ENCODE measurements at regions not wholly inside any gene's neighbourhood (a gene's known extent, or its start where the extent isn't known, plus 50 kb on each side); places are given as distances from the start of the nearest gene placed in this dataset.

DNA sequence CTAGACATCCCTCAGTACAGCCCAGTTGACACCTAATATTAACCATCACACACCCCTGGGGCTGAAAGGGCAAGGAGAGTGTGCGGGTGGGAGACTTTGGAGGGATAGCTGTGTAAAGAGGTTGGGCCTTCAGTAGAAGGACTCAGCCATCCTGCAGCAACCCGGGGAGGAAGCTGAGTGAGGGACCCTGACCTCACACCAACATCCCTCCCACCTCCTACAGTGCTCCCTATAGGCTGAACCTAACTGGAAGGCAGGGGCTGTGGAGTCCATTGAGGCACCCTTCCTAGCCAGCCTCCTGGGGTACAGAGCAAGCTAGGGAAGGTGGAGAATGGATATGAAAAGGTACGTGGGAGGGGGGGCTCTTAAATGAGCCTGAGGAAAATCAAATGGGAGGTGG, 276.3 kb downstream of the PTTG2 start:
- no peak for TF ChIP-seq POLR2A (IDR thresholded peaks at IDR 0.05; ENCODE audit: low read depth, low read length)
- FAIRE-seq (no peak), DNase-seq (ENCODE audit: insufficient read length, low spot score) (no peak)

GRCh38 chr4:38237139-38237538, 276.9 kb downstream of the PTTG2 start:
- FAIRE-seq: peak; percentile 6
- TF ChIP-seq POLR2A (IDR thresholded peaks at IDR 0.05; ENCODE audit: low read depth, low read length): no peak
- peak; percentile 32 for DNase-seq (ENCODE audit: insufficient read length, low spot score)

- DNase-seq (ENCODE audit: insufficient read length, low spot score): no peak
- TF ChIP-seq POLR2A (IDR thresholded peaks at IDR 0.05; ENCODE audit: low read depth, low read length): no peak
- FAIRE-seq: no peak
Measured at GRCh38 chr4:38241541-38241940, 281.3 kb downstream of the PTTG2 start.

- DNase-seq (ENCODE audit: insufficient read length, low spot score) (no peak), FAIRE-seq (no peak)
- TF ChIP-seq POLR2A (IDR thresholded peaks at IDR 0.05; ENCODE audit: low read depth, low read length): no peak
Measured at GRCh38 chr4:38242101-38242500, 281.9 kb downstream of the PTTG2 start.

DNA sequence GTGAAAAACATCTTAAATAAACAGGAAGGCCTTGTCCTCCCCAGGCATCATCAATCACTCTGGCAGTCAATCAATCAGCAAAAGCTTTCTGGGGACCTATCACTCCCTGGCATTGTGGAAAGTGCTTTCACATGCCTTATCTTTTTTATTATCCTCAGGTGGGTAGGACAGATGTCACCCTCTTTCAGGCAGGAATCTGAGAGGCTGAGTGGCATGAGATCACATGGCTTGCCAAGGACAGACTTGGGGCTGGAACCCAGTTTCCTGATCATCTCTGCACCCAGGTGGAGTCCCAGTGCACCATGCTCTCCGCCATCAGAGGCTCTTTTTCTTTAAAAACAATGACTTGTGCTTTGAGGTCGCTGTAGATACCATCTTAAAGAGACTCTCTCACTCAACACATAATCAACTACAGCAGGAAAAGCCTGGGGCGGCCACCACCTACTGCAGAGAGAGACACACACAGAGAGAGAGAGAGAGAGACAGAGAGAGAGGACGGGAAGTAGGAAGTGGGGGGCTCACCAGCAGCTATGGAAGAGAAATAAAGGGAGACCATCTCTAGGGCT, 282.7 kb downstream of the PTTG2 start:
- DNase-seq (ENCODE audit: insufficient read length, low spot score) (no peak), FAIRE-seq (no peak)
- no peak for TF ChIP-seq POLR2A (IDR thresholded peaks at IDR 0.05; ENCODE audit: low read depth, low read length)

GRCh38 chr4:38243388-38244053, 283.3 kb downstream of the PTTG2 start:
- FAIRE-seq (no peak), DNase-seq (ENCODE audit: insufficient read length, low spot score) (no peak)
- TF ChIP-seq POLR2A (IDR thresholded peaks at IDR 0.05; ENCODE audit: low read depth, low read length): no peak

- no peak for FAIRE-seq
- no peak for TF ChIP-seq POLR2A (IDR thresholded peaks at IDR 0.05; ENCODE audit: low read depth, low read length)
- no peak for DNase-seq (ENCODE audit: insufficient read length, low spot score)
Measured at GRCh38 chr4:38254825-38255224, 294.6 kb downstream of the PTTG2 start.

GRCh38 chr4:38255572-38255971, 295.4 kb downstream of the PTTG2 start:
- no peak for TF ChIP-seq POLR2A (IDR thresholded peaks at IDR 0.05; ENCODE audit: low read depth, low read length)
- no peak for FAIRE-seq
- DNase-seq (ENCODE audit: insufficient read length, low spot score): no peak

GRCh38 chr4:38266616-38267015, 306.4 kb downstream of the PTTG2 start:
- TF ChIP-seq POLR2A (IDR thresholded peaks at IDR 0.05; ENCODE audit: low read depth, low read length): no peak
- peak; percentile 12 for DNase-seq (ENCODE audit: insufficient read length, low spot score)
- FAIRE-seq: no peak

GRCh38 chr4:38268108-38268820, 308.1 kb downstream of the PTTG2 start:
- DNase-seq (ENCODE audit: insufficient read length, low spot score) (no peak), FAIRE-seq (no peak)
- no peak for TF ChIP-seq POLR2A (IDR thresholded peaks at IDR 0.05; ENCODE audit: low read depth, low read length)

DNA sequence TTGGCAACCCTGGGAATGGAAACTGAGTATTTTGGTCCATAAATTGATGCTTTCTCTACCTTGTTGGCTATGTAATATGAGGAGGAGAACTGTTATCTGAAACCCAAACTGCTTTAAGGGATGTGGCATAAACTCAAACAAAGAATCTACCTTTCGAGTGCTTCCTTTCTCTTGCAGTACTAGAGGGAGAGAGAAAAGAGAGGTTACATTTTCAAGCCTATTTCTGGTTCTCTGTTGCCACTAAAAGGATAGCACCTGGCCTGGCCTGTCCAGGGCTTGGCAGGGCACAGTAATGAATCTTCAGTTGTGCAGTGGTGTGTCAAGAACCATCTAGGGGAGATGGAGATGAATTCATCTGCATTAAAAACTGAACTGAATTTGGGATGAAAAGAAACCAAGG, 308.6 kb downstream of the PTTG2 start:
- TF ChIP-seq POLR2A (IDR thresholded peaks at IDR 0.05; ENCODE audit: low read depth, low read length): no peak
- FAIRE-seq: no peak
- no peak for DNase-seq (ENCODE audit: insufficient read length, low spot score)

DNA sequence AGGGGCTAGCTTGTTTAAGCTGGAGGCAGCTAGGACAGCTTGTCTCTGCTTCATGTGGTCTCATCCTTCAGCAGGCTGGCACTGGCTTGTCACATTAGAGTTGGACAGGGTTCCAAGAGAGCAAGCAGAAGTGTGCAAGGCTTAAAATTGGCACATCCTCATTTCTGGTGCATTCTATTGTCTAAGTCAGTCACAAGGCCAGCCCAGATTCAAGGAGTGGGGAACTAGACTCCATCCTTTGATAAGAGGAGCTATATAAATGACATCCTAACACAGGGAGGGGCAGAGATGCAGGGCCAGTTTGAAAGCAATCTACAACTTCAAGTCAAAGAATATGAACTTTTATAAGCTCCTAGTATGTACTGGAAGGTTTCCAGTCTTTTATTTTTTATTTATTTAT, 313.2 kb downstream of the PTTG2 start:
- no peak for TF ChIP-seq POLR2A (IDR thresholded peaks at IDR 0.05; ENCODE audit: low read depth, low read length)
- DNase-seq (ENCODE audit: insufficient read length, low spot score): no peak
- no peak for FAIRE-seq

DNA sequence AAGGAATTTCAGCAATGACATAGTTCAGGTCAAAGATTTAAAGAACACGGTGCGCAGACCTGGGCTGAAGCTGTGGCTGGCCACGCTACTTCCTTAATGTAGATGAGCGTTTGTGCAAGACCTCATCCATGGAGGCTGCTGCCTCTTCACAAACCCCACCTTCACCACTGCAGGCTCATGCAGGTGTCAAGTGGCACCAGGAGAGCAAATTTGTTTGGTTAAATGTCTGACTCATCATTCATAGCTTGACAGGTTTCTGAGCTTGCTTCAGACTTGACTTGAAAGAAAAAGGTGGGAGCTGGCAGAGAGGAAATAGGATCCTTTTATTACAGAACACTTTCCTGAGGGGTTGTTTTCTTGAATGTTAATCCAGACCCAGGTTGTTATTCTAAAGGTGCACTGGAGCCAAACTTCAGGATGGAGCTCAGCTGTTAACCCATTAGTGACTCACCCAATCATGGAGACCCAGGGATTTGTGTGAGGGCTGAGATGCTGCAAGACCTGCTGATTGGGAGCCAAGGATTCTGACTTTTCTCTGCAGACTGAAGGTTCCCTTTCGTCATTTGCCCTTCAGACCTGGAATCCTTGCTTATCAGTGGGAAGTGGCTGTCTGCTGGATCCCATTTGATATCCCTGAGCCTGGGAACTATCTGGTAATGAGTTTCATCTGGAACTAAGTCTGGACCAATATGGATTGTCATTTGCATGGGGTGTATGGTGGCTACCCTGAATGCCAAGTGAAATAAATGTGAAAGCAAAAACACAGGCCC, 315.3 kb downstream of the PTTG2 start:
- TF ChIP-seq POLR2A (IDR thresholded peaks at IDR 0.05; ENCODE audit: low read depth, low read length): no peak
- DNase-seq (ENCODE audit: insufficient read length, low spot score) (no peak), FAIRE-seq (no peak)

- DNase-seq (ENCODE audit: insufficient read length, low spot score) (no peak), FAIRE-seq (no peak)
- no peak for TF ChIP-seq POLR2A (IDR thresholded peaks at IDR 0.05; ENCODE audit: low read depth, low read length)
Measured at GRCh38 chr4:38278255-38278654, 318.1 kb downstream of the PTTG2 start.

All from H54 (cell line).